ENCODE measurements at regions not wholly inside any gene's neighbourhood (a gene's known extent, or its start where the extent isn't known, plus 50 kb on each side); places are given as distances from the start of the nearest gene placed in this dataset.

GRCh38 chr16:80084163-80084562 is 456.6 kb upstream of the DYNLRB2 start:
- DNase-seq (ENCODE audit: low read depth) = no peak
- TF ChIP-seq CTCF (IDR thresholded peaks at IDR 0.05; ENCODE audit: insufficient read depth, low read depth, low read length, missing control alignments) = no peak
- no peak overlapping the region for H3K4me3 ChIP-seq (ENCODE audit: low read depth, low read length)

- DNase-seq (ENCODE audit: low read depth) = no peak
- TF ChIP-seq CTCF (IDR thresholded peaks at IDR 0.05; ENCODE audit: insufficient read depth, low read depth, low read length, missing control alignments) = no peak
- no peak overlapping the region for H3K4me3 ChIP-seq (ENCODE audit: low read depth, low read length)
Observed at GRCh38 chr16:80082906-80083305, 457.9 kb upstream of the DYNLRB2 start.

GRCh38 chr16:80081846-80082245 is 458.9 kb upstream of the DYNLRB2 start:
- no peak overlapping the region for H3K4me3 ChIP-seq (ENCODE audit: low read depth, low read length)
- TF ChIP-seq CTCF (IDR thresholded peaks at IDR 0.05; ENCODE audit: insufficient read depth, low read depth, low read length, missing control alignments) = no peak
- no peak for DNase-seq (ENCODE audit: low read depth)

GRCh38 chr16:80080287-80080851 is 460.4 kb upstream of the DYNLRB2 start:
- no peak for DNase-seq (ENCODE audit: low read depth)
- TF ChIP-seq CTCF (IDR thresholded peaks at IDR 0.05; ENCODE audit: insufficient read depth, low read depth, low read length, missing control alignments) = no peak
- no peak overlapping the region for H3K4me3 ChIP-seq (ENCODE audit: low read depth, low read length)

- no peak for DNase-seq (ENCODE audit: low read depth)
- H3K4me3 ChIP-seq (ENCODE audit: low read depth, low read length) = no peak overlapping the region
- TF ChIP-seq CTCF (IDR thresholded peaks at IDR 0.05; ENCODE audit: insufficient read depth, low read depth, low read length, missing control alignments) = no peak
Observed at GRCh38 chr16:80079072-80079471, 461.7 kb upstream of the DYNLRB2 start.

- H3K4me3 ChIP-seq (ENCODE audit: low read depth, low read length) = no peak overlapping the region
- no peak for DNase-seq (ENCODE audit: low read depth)
- no peak for TF ChIP-seq CTCF (IDR thresholded peaks at IDR 0.05; ENCODE audit: insufficient read depth, low read depth, low read length, missing control alignments)
Observed at GRCh38 chr16:80077696-80078095, 463.1 kb upstream of the DYNLRB2 start.

- DNase-seq (ENCODE audit: low read depth) = no peak
- no peak for TF ChIP-seq CTCF (IDR thresholded peaks at IDR 0.05; ENCODE audit: insufficient read depth, low read depth, low read length, missing control alignments)
- H3K4me3 ChIP-seq (ENCODE audit: low read depth, low read length) = no peak overlapping the region
Observed at GRCh38 chr16:80074329-80074728, 466.5 kb upstream of the DYNLRB2 start.

Data from GM12865 (cell line).